SK-N-MC (cell line): ENCODE measurements at regions not wholly inside any gene's neighbourhood (a gene's known extent, or its start where the extent isn't known, plus 50 kb on each side); places are given as distances from the start of the nearest gene placed in this dataset.

ENCODE experiments used
- EZH2 ChIP-seq: fragments of 200-600 bp; sonication (generic); IDR thresholded peaks from one replicate; pipeline ENCODE4 v1.6.1; 2017; ENCODE audit warnings: antibody characterized with exemption
- FOXP2 ChIP-seq: optimal IDR thresholded peaks from 2 replicates; pipeline ENCODE3; 2011; ENCODE audit warnings: mild to moderate bottlenecking, moderate library complexity; ENCODE audit not compliant: insufficient read depth; ENCODE audit errors: extremely low read length, control extremely low read depth
- POLR2AphosphoS5 ChIP-seq: IDR thresholded peaks from 2 replicates; pipeline ENCODE4 v1.6.1; 2012; ENCODE audit warnings: mild to moderate bottlenecking, low read depth, low read length, borderline replicate concordance

GRCh38 chr2:7649461-7650228, 732.4 kb downstream of the RNF144A start:
- TF ChIP-seq POLR2AphosphoS5 (no peak), EZH2 (no peak), FOXP2 (no peak)
